WTC11 (cell line): ENCODE measurements at regions not wholly inside any gene's neighbourhood (a gene's known extent, or its start where the extent isn't known, plus 50 kb on each side); places are given as distances from the start of the nearest gene placed in this dataset.

Source experiments
- ATAC-seq: fragments of 200-7000 bp; cut with Tn5 transposase; 2 replicates; pipeline ENCODE4 v1.10.0; 2021; ENCODE audit warnings: mild to moderate bottlenecking, moderate library complexity
- CTCF ChIA-PET: fragments of 300-600 bp; sonication (Branson Sonifier 250); formaldehyde crosslinking; loops from one replicate; lab custom pipeline; 2021; ENCODE audit warnings: antibody characterized with exemption; lab: Charles Lee
- POLR2A ChIA-PET: fragments of 350-600 bp; sonication (Branson Sonifier 250); formaldehyde crosslinking; loops from one replicate; lab custom pipeline; 2021; ENCODE audit warnings: antibody characterized with exemption; lab: Charles Lee
- DNase-seq: peaks from one replicate; pipeline ENCODE4 v3.0.0; 2021; ENCODE audit warnings: low spot score
- H3K27ac Mint-ChIP-seq: 2 replicates; pipeline ENCODE4 v1.8.0; 2021; ENCODE audit warnings: mixed read lengths
- H3K27me3 Mint-ChIP-seq: 2 replicates; pipeline ENCODE4 v1.8.0; 2021; ENCODE audit warnings: low read depth, mild to moderate bottlenecking, moderate library complexity, mixed read lengths
- H3K36me3 Mint-ChIP-seq: 2 replicates; pipeline ENCODE4 v1.8.0; 2021; ENCODE audit warnings: mixed read lengths
- H3K4me1 Mint-ChIP-seq: 2 replicates; pipeline ENCODE4 v1.8.0; 2022; ENCODE audit warnings: mixed read lengths
- H3K4me3 Mint-ChIP-seq: 2 replicates; pipeline ENCODE4 v1.8.0; 2021; ENCODE audit warnings: mild to moderate bottlenecking, moderate library complexity, mixed read lengths
- H3K9me3 Mint-ChIP-seq: 2 replicates; pipeline ENCODE4 v1.8.0; 2021; ENCODE audit warnings: mixed read lengths
- ATF3 ChIP-seq: sonication (generic); formaldehyde crosslinking; conservative IDR thresholded peaks from 2 replicates; pipeline ENCODE4 v1.8.1; 2022; ENCODE audit warnings: mild to moderate bottlenecking, missing genetic modification reagents
- E2F1 ChIP-seq: sonication (generic); formaldehyde crosslinking; IDR thresholded peaks from 2 replicates; pipeline ENCODE4 v1.8.0; 2022; ENCODE audit warnings: mild to moderate bottlenecking, missing genetic modification reagents
- E2F4 ChIP-seq: sonication (generic); formaldehyde crosslinking; IDR thresholded peaks from 2 replicates; pipeline ENCODE4 v1.8.1; 2022; ENCODE audit warnings: low read depth, mild to moderate bottlenecking, moderate library complexity, missing genetic modification reagents, borderline replicate concordance
- FOXP1 ChIP-seq: sonication (generic); formaldehyde crosslinking; IDR thresholded peaks from 2 replicates; pipeline ENCODE4 v1.8.0; 2022; ENCODE audit warnings: missing genetic modification reagents, mild to moderate bottlenecking, moderate library complexity, borderline replicate concordance
- GRHL2 ChIP-seq: fragments of 250-450 bp; sonication (Bioruptor Pico); IDR thresholded peaks from 2 replicates; pipeline ENCODE4 v1.8.0; 2022; ENCODE audit warnings: mild to moderate bottlenecking, moderate library complexity; ENCODE audit not compliant: insufficient replicate concordance, severe bottlenecking
- KAT7 ChIP-seq: sonication (generic); formaldehyde crosslinking; IDR thresholded peaks from 2 replicates; pipeline ENCODE4 v1.8.1; 2023; ENCODE audit warnings: missing genetic modification reagents, mild to moderate bottlenecking, borderline replicate concordance
- RORB ChIP-seq: fragments of 250-450 bp; sonication (Bioruptor Pico); IDR thresholded peaks from 2 replicates; pipeline ENCODE4 v1.9.0; 2021; ENCODE audit warnings: mild to moderate bottlenecking
- SOX15 ChIP-seq: fragments of 250-450 bp; sonication (Bioruptor Pico); IDR thresholded peaks from 2 replicates; pipeline ENCODE4 v1.9.0; 2021; ENCODE audit warnings: mild to moderate bottlenecking
- USF1 ChIP-seq: sonication (generic); formaldehyde crosslinking; IDR thresholded peaks from 2 replicates; pipeline ENCODE4 v1.8.0; 2022; ENCODE audit warnings: mild to moderate bottlenecking, missing genetic modification reagents
- ZBTB21 ChIP-seq: sonication (generic); formaldehyde crosslinking; IDR thresholded peaks from 2 replicates; pipeline ENCODE4 v1.8.1; 2023; ENCODE audit warnings: mild to moderate bottlenecking, missing genetic modification reagents, borderline replicate concordance
- ZNF232 ChIP-seq: sonication (generic); formaldehyde crosslinking; IDR thresholded peaks from 2 replicates; pipeline ENCODE4 v1.8.0; 2022; ENCODE audit warnings: mild to moderate bottlenecking, missing genetic modification reagents
- ZNF425 ChIP-seq: fragments of 250-450 bp; sonication (Bioruptor Pico); conservative IDR thresholded peaks from 2 replicates; pipeline ENCODE4 v1.9.0; 2021; ENCODE audit warnings: mild to moderate bottlenecking
- ZNF671 ChIP-seq: fragments of 250-450 bp; sonication (Bioruptor Pico); IDR thresholded peaks from 2 replicates; pipeline ENCODE4 v1.8.0; 2021; ENCODE audit warnings: mild to moderate bottlenecking
- TF ChIP-seq, protein P1 (sequence below): sonication (generic); formaldehyde crosslinking; IDR thresholded peaks from 2 replicates; pipeline ENCODE4 v1.8.0; 2023; ENCODE audit warnings: mild to moderate bottlenecking, missing genetic modification reagents
- TF ChIP-seq, protein P2 (sequence below): sonication (generic); formaldehyde crosslinking; IDR thresholded peaks from 2 replicates; pipeline ENCODE4 v1.8.1; 2022; ENCODE audit warnings: mild to moderate bottlenecking, missing genetic modification reagents, moderate library complexity, borderline replicate concordance
- TF ChIP-seq, protein P3 (sequence below): fragments of 200-600 bp; IDR thresholded peaks from 2 replicates; pipeline ENCODE4 v1.8.0; 2022; ENCODE audit warnings: antibody characterized with exemption
- TF ChIP-seq, protein P4 (sequence below): sonication (generic); formaldehyde crosslinking; IDR thresholded peaks from 2 replicates; pipeline ENCODE4 v1.8.1; 2023; ENCODE audit warnings: mild to moderate bottlenecking, missing genetic modification reagents, moderate library complexity
- TF ChIP-seq, protein P5 (sequence below): sonication (generic); formaldehyde crosslinking; IDR thresholded peaks from 2 replicates; pipeline ENCODE4 v1.8.0; 2023; ENCODE audit warnings: missing genetic modification reagents

DNA sequence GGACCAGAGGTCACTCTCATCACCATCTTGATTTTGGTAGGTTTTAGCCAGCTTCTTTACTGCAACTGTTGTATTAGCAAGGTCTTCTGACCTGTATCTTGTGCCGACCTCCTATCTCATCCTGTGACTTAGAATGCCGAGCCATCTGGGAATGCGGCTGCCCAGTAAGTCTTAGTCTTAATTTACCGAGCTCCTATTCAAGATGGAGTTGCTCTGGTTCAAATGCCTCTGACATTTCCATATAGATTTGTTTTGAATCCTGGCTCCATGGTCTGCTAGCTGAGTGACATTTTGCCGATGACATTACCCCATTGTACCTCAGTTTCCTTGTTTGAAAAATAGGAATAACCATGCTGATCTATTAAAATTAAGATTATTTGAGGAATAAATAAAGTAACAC, 193.9 kb upstream of the HMCN1 start:
- DNase-seq = no peak
- H3K4me1 Mint-ChIP-seq = peaks cover 55% of the 10 kb centered on the region
- ChIA-PET CTCF (no interaction called here), POLR2A (no interaction called here)
- peaks cover 5% of the 10 kb centered on the region for H3K36me3 Mint-ChIP-seq
- no peak overlapping the region for H3K4me3 Mint-ChIP-seq
- TF ChIP-seq, protein P1, sequence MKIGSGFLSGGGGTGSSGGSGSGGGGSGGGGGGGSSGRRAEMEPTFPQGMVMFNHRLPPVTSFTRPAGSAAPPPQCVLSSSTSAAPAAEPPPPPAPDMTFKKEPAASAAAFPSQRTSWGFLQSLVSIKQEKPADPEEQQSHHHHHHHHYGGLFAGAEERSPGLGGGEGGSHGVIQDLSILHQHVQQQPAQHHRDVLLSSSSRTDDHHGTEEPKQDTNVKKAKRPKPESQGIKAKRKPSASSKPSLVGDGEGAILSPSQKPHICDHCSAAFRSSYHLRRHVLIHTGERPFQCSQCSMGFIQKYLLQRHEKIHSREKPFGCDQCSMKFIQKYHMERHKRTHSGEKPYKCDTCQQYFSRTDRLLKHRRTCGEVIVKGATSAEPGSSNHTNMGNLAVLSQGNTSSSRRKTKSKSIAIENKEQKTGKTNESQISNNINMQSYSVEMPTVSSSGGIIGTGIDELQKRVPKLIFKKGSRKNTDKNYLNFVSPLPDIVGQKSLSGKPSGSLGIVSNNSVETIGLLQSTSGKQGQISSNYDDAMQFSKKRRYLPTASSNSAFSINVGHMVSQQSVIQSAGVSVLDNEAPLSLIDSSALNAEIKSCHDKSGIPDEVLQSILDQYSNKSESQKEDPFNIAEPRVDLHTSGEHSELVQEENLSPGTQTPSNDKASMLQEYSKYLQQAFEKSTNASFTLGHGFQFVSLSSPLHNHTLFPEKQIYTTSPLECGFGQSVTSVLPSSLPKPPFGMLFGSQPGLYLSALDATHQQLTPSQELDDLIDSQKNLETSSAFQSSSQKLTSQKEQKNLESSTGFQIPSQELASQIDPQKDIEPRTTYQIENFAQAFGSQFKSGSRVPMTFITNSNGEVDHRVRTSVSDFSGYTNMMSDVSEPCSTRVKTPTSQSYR (CRISPR knock-in tag) = no peak
- no peak for TF ChIP-seq E2F1 (CRISPR knock-in tag)
- TF ChIP-seq ZNF671 (CRISPR knock-in tag) = no peak
- TF ChIP-seq GRHL2 (CRISPR knock-in tag) = no peak
- TF ChIP-seq KAT7 (CRISPR knock-in tag) = no peak
- TF ChIP-seq RORB (CRISPR knock-in tag) = no peak
- TF ChIP-seq, protein P2, sequence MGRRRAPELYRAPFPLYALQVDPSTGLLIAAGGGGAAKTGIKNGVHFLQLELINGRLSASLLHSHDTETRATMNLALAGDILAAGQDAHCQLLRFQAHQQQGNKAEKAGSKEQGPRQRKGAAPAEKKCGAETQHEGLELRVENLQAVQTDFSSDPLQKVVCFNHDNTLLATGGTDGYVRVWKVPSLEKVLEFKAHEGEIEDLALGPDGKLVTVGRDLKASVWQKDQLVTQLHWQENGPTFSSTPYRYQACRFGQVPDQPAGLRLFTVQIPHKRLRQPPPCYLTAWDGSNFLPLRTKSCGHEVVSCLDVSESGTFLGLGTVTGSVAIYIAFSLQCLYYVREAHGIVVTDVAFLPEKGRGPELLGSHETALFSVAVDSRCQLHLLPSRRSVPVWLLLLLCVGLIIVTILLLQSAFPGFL (CRISPR knock-in tag) = no peak
- TF ChIP-seq, protein P3, sequence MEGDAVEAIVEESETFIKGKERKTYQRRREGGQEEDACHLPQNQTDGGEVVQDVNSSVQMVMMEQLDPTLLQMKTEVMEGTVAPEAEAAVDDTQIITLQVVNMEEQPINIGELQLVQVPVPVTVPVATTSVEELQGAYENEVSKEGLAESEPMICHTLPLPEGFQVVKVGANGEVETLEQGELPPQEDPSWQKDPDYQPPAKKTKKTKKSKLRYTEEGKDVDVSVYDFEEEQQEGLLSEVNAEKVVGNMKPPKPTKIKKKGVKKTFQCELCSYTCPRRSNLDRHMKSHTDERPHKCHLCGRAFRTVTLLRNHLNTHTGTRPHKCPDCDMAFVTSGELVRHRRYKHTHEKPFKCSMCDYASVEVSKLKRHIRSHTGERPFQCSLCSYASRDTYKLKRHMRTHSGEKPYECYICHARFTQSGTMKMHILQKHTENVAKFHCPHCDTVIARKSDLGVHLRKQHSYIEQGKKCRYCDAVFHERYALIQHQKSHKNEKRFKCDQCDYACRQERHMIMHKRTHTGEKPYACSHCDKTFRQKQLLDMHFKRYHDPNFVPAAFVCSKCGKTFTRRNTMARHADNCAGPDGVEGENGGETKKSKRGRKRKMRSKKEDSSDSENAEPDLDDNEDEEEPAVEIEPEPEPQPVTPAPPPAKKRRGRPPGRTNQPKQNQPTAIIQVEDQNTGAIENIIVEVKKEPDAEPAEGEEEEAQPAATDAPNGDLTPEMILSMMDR = no peak
- TF ChIP-seq, protein P4, sequence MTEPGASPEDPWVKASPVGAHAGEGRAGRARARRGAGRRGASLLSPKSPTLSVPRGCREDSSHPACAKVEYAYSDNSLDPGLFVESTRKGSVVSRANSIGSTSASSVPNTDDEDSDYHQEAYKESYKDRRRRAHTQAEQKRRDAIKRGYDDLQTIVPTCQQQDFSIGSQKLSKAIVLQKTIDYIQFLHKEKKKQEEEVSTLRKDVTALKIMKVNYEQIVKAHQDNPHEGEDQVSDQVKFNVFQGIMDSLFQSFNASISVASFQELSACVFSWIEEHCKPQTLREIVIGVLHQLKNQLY (CRISPR knock-in tag) = no peak
- TF ChIP-seq E2F4 (CRISPR knock-in tag) = no peak
- TF ChIP-seq USF1 = no peak
- TF ChIP-seq, all 79 proteins: peak for 0
- ATAC-seq = no peak
- Mint-ChIP-seq H3K27me3 (no peaks in the 10 kb centered on the region; the same call in 1 of the 2 replicates), H3K9me3 (peaks cover 13% of the 10 kb centered on the region; the same call in 1 of the 2 replicates), H3K27ac (no peak overlapping the region)

GRCh38 chr1:185539277-185539943, 194.8 kb upstream of the HMCN1 start:
- no peak for TF ChIP-seq KAT7 (CRISPR knock-in tag)
- no peak for TF ChIP-seq SOX15 (CRISPR knock-in tag)
- TF ChIP-seq ZNF232 (CRISPR knock-in tag) = no peak
- TF ChIP-seq ZBTB21 = no peak
- TF ChIP-seq ATF3 (CRISPR knock-in tag) = no peak
- TF ChIP-seq ZNF425 (CRISPR knock-in tag) = no peak
- TF ChIP-seq, protein P5, sequence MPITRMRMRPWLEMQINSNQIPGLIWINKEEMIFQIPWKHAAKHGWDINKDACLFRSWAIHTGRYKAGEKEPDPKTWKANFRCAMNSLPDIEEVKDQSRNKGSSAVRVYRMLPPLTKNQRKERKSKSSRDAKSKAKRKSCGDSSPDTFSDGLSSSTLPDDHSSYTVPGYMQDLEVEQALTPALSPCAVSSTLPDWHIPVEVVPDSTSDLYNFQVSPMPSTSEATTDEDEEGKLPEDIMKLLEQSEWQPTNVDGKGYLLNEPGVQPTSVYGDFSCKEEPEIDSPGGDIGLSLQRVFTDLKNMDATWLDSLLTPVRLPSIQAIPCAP (CRISPR knock-in tag) = no peak
- no peak for TF ChIP-seq FOXP1 (CRISPR knock-in tag)
- H3K27me3 Mint-ChIP-seq = no peaks in the 10 kb centered on the region; the same call in 1 of the 2 replicates
- ChIA-PET CTCF (interaction anchor here (1.0 kb wide), 1 partner anchor 117 kb away, joined by 3 read pairs; no protein-coding TSS in a partner anchor), POLR2A (no interaction called here)
- peaks cover 5% of the 10 kb centered on the region for H3K36me3 Mint-ChIP-seq
- no peak overlapping the region for H3K4me3 Mint-ChIP-seq
- peaks cover 52% of the 10 kb centered on the region for H3K4me1 Mint-ChIP-seq
- H3K27ac Mint-ChIP-seq = no peak overlapping the region; the same call in 1 of the 2 replicates
- H3K9me3 Mint-ChIP-seq = peaks cover 13% of the 10 kb centered on the region; the same call in 1 of the 2 replicates
- DNase-seq = no peak
- no peak; the same call in 1 of the 2 replicates for ATAC-seq
